ENCODE measurements at regions not wholly inside any gene's neighbourhood (a gene's known extent, or its start where the extent isn't known, plus 50 kb on each side); places are given as distances from the start of the nearest gene placed in this dataset.
"Not testable (repeated sequence)": the region's sequence is repeated elsewhere in the genome, so short reads cannot be mapped to it uniquely, and the experiment has no call there.

DNA sequence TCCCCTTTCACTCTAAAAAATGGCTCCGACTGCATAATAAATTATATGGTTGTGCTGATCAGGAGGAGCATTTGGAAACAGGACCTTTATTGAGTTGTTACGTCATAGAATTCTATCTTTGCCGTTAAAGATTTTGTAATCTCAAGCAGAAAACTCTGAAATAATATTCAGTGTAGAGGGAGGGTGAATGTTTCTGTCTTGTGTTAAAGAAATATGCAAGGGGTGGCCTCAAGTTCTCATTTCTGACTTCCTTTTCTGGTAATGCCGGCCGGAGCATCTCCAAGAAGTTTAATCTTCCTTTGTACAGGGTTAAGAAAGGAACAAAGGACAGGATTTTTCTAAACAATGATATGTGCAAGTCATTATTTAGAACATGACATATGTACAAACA lies 165.1 kb downstream of the SLC38A4 start:
- no peaks in the 10 kb centered on the region for H3K27me3 ChIP-seq
- TF ChIP-seq, protein P1, sequence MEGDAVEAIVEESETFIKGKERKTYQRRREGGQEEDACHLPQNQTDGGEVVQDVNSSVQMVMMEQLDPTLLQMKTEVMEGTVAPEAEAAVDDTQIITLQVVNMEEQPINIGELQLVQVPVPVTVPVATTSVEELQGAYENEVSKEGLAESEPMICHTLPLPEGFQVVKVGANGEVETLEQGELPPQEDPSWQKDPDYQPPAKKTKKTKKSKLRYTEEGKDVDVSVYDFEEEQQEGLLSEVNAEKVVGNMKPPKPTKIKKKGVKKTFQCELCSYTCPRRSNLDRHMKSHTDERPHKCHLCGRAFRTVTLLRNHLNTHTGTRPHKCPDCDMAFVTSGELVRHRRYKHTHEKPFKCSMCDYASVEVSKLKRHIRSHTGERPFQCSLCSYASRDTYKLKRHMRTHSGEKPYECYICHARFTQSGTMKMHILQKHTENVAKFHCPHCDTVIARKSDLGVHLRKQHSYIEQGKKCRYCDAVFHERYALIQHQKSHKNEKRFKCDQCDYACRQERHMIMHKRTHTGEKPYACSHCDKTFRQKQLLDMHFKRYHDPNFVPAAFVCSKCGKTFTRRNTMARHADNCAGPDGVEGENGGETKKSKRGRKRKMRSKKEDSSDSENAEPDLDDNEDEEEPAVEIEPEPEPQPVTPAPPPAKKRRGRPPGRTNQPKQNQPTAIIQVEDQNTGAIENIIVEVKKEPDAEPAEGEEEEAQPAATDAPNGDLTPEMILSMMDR (IDR thresholded peaks at IDR 0.05), result no peak
- H3K36me3 ChIP-seq, result no peaks in the 10 kb centered on the region
- no peaks in the 10 kb centered on the region for H3K9me3 ChIP-seq
- H3K4me3 ChIP-seq, result no peak overlapping the region
- peak overlapping the region; percentile 56 to 64 for H3K27ac ChIP-seq
- H3K4me1 ChIP-seq, result peaks cover 0 to 43% of the 10 kb centered on the region in 2 donors
- DNase-seq (ENCODE audit: low spot score), result no peak

DNA sequence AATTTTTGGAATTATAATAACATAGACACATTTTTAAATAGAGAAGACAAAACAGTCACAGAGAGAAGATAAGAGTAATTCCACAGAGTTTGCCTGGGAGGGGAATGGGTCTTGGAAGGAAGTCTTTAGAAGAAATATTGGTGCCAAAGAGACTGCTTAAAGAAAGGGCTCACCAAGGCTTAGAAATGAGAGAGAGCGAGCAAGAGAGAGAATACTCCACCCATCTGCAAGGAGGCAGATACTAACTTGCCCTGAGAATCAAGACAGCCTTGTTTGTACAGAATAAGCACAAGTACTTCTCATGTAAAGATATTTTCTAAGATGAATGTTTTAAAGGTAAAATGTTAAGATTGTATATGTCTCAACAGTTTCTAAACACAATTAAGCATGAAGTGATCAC lies 165.5 kb downstream of the SLC38A4 start:
- TF ChIP-seq, protein P1 (IDR thresholded peaks at IDR 0.05), result no peak
- Histone ChIP-seq H3K4me1 (peaks cover 0 to 43% of the 10 kb centered on the region in 2 donors), H3K9me3 (no peaks in the 10 kb centered on the region), H3K27ac (peak overlapping the region; percentile 56 to 64), H3K27me3 (no peaks in the 10 kb centered on the region), H3K36me3 (no peaks in the 10 kb centered on the region), H3K4me3 (no peak overlapping the region)
- DNase-seq (ENCODE audit: low spot score), result no peak

DNA sequence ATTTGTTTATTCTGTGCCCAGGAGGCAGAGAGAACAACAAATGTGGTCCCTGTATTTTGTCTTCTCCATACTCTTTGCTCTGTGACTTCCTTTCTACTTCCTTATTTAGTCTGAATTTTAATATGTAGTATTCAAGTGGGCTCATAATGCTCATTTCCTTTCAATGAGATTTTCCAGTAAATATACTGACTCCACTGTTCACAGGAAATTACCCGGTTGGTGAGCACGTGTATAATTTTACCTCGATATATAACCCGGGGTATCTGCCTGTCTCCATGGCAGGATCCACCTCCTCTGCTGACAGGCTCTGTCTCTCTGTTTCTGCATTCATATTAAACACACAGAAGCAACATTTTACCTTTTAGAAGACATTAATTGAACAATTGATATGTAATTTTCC lies 166.0 kb downstream of the SLC38A4 start:
- peaks cover 0 to 43% of the 10 kb centered on the region in 2 donors for H3K4me1 ChIP-seq
- DNase-seq (ENCODE audit: low spot score), result no peak
- TF ChIP-seq, protein P1 (IDR thresholded peaks at IDR 0.05), result no peak
- H3K27me3 ChIP-seq, result no peaks in the 10 kb centered on the region
- H3K36me3 ChIP-seq, result no peaks in the 10 kb centered on the region
- H3K27ac ChIP-seq, result peak overlapping the region; percentile 56 to 64
- H3K9me3 ChIP-seq, result no peaks in the 10 kb centered on the region
- H3K4me3 ChIP-seq, result no peak overlapping the region

DNA sequence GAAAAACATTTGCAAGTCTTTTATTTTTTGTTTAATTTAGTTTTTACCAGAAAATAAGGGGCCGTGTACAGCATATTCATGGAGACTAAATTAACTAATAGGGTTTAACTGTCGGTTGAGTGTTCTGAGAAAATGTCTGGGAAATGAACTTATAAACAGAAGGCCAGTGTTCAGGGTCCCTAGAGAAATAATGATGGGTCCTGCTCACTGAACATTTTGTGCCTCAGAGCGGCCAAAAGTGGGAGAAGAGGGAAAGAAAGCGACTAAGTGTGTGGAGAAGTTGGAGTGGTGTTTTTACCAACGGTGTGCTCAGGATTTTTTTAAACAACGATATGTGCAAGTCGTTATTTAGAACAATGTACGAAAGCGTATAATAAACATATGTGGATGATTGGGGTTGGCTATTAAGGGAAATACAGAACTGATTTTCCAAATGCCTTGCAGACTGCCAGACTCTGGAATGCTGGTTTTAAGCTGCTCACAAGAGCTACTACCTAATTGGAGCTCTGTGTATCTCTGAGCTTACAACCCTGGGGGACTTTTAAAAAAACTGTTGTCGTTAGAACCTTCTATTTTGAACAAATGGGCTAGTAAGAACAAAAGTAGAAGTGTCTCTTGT lies 166.7 kb downstream of the SLC38A4 start:
- no peak for DNase-seq (ENCODE audit: low spot score)
- H3K4me1 ChIP-seq, result peaks cover 0 to 43% of the 10 kb centered on the region in 2 donors
- no peaks in the 10 kb centered on the region for H3K36me3 ChIP-seq
- peak overlapping the region; percentile 56 to 64 for H3K27ac ChIP-seq
- peak overlapping the region in 1 of 2 donors; percentile 9 for H3K4me3 ChIP-seq
- no peaks in the 10 kb centered on the region for H3K9me3 ChIP-seq
- H3K27me3 ChIP-seq, result no peaks in the 10 kb centered on the region
- TF ChIP-seq, protein P1 (IDR thresholded peaks at IDR 0.05), result no peak

DNA sequence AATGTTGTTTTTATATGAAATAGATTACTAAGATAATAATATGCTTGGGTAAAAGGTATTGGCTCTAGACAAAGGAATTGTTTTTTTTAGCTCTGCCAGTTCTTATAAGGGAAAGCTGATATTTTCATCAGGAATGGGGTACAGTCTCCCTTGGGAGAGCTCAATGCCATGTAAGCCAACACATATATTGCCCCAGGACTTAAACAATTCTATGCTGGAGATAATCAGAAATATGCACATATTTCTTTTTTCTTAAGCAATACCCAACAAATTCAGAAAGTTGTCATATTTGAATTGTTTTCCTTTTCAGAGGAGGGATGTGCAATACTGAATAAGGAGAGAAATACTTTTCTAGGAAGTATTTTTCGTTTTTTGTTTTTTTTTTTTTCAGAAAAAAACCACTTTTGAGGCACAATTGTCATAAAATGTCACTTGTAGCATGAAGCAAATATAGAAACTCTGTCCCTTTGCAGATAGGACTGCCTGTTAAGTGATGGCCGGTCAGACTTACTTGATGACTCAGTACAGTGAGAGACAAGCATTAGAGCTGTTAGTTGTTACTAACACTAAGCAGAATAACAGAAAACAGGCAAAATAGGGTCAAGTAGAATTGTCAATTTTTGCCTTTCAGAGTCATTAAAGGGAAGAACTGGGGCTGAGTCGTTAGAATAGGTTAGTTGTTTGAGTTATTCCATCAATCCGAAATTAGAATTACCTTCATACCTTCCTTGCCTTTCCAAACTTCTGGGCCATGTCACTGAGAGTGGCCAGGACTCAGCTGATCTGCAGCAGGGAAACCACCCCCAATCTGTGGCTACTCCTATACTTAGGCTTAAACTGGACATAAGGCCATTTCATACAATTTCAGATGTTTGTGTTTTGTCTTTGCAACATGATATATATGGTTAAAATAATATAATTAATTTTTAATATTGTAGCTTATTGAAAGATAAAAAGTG lies 168.1 kb downstream of the SLC38A4 start:
- Histone ChIP-seq H3K36me3 (no peaks in the 10 kb centered on the region), H3K4me3 (no peak overlapping the region), H3K27me3 (no peaks in the 10 kb centered on the region), H3K9me3 (no peaks in the 10 kb centered on the region), H3K27ac (peak overlapping the region; percentile 56 to 64), H3K4me1 (peaks cover 0 to 43% of the 10 kb centered on the region in 2 donors)
- DNase-seq (ENCODE audit: low spot score), result no peak
- TF ChIP-seq, protein P1 (IDR thresholded peaks at IDR 0.05), result no peak

DNA sequence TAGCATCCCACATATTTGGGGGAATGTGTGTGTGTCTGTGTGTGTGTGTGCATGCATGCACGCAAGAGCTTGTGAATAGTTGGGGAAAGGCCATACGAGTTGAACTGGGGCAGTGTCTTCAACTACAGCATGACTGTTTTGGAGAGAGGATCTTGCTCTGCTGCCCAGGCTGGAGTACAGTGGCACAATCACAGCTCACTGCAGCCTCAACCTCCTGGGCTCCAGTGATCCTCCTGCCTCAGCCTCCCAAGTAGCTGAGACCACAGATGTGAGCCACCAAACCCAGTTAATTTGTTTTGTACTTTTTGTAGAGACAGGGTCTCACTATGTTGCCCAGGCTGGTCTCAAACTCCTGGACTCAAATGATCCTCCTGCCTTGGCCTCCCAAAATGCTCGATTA lies 169.8 kb downstream of the SLC38A4 start:
- not testable (repeated sequence) for H3K27ac ChIP-seq; H3K27me3 ChIP-seq; DNase-seq (ENCODE audit: low spot score); H3K4me3 ChIP-seq; H3K9me3 ChIP-seq; H3K36me3 ChIP-seq
- peaks cover 0 to 35% of the 10 kb centered on the region in 2 donors for H3K4me1 ChIP-seq

Data from right atrium auricular region (tissue), 2 donors.